ENCODE measurements at regions not wholly inside any gene's neighbourhood (a gene's known extent, or its start where the extent isn't known, plus 50 kb on each side); places are given as distances from the start of the nearest gene placed in this dataset.

DNA sequence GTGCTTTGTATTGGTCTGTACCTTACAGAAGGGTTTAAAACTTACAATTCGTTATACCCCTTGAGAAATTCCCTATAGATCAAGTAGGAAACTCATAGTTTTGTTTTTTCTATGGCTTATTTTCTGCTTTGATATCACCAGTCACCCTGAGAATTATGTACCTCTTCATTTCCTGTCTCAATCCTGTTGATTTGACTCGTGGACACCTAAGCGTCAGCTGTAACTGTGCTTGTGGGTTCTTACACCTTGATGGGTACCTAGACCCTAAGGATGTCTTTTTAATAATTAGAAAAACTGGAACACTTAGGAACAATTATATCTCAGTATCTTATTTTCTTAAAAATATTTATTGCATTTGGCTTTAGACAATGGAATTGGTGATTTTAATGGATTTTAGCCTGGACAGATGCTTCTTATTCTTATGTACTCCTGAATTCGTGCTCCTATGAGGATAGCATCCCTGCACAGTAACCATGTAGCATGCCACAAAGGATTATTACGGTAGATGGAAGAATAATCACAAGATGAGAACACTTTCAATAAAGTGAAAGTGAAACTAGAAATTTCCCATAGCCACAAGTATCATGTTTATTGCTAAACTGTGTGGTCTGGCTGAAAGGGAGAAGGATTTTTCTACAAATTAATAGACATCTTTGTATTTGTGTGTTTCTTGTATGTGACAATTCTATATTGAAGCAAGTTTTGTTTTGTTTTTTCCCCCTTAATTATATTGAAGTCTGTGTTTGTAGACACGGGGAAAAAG, 1920.3 kb upstream of the WWC1 start:
- intact Hi-C loops (cut with DNase I) = no loop called here

DNA sequence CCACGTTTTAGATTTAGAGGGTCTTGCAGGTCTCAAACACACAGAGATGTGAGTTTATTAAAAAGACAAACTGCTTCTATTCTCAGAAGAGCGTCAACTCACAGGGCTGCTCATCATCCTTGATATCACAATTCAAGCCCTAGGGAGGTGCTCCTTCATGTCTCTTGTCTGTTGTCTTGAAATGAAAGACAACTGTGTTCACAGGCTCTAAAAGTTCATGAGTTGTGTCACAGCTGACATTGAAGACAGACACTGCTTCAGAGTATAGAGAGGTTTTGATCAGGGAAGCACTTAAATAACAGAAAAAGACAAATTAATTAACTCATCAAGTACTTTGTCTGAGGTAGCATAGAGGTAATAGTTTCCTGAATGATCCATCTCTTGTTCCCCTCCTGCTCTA, 1917.6 kb upstream of the WWC1 start:
- DNase-seq (ENCODE audit: low spot score) = no peak
- intact Hi-C loops (cut with DNase I) = no loop called here

More for the DNA sequence above, 1920.3 kb upstream of the WWC1 start:
- DNase-seq (ENCODE audit: low spot score) = no peak

DNA sequence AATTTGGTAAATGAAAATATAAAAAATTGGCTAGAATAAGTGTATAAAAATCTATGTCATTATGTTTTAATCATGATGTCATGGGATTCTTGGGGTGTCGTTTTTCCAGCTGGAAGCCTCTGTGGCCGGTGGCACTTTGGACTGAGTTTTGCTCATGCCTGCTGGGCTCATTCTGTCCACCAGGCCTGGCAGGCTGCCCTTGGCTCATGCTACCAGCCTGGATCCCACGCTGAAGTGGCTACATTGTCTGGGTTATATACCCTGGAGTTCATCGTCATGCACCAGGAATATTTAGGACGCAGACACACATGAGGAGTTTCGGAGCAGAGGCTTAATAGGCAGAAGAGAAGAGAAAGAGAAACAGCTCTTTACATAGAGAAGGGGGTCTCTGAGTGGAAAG, 1913.7 kb upstream of the WWC1 start:
- intact Hi-C loops (cut with DNase I) = no loop called here
- DNase-seq (ENCODE audit: low spot score) = no peak

DNA sequence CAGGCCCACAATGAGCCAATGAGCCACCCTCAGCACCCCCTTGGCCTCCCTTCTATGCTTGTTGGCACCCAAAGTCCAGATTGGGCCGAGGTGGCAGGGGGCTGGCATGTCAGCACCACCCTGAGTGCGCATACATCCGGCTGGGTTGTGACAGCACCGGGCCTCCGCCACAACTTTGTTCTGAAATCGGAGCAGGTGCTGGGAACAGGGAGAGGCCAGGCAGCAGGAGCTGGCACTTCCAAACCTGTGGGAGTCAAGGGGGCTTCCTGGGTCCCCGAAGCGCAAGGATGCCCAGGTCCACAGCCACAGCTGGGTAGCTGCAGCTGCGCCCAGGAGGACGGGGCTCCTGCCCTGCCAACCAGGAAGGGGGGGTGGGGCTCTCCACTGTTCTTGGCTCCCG, 1911.9 kb upstream of the WWC1 start:
- intact Hi-C loops (cut with DNase I) = no loop called here
- no peak for DNase-seq (ENCODE audit: low spot score)

- DNase-seq (ENCODE audit: low spot score) = no peak
- intact Hi-C loops (cut with DNase I) = no loop called here
These were observed 1909.4 kb upstream of the WWC1 start for GRCh38 chr5:166382031-166382430.

DNA sequence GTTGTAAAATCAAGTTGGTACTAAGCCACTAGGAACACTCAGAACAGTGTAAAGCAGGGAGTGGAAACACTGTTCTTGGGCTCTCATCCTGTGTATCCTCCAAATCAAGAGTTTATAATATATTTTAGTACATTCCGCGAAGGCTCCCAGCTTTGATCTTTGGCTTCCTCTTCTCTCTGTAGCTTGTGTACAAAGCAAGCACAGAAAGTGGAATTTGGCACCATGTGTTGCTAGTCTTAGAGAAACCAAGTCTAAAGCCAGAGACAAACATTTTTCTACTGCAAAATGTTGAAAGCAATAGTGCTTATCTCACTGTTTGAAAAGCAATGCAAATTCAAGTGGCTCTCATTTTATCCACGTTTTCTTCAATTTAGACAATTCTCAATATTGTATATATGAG, 1893.3 kb upstream of the WWC1 start:
- DNase-seq (ENCODE audit: low spot score) = no peak
- intact Hi-C loops (cut with DNase I) = no loop called here

DNA sequence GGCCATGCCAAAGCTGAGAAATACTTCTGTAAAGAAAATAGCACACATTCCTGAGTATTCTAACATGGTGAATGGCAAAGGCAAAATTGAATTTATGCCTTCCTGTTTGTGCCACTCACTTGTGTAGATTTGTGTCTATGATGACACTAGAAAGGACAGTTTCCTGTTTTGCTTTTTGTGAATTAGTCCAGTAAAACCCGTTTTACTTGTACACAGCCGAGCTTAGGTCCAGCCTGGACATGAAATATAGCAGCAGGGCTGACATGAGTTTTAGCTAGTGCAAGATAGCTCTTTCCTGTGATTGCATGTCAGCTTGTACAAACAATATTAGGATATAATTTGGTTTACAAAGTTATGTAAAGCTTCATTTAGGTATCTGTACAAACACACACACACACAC, 1891.7 kb upstream of the WWC1 start:
- no peak for DNase-seq (ENCODE audit: low spot score)
- intact Hi-C loops (cut with DNase I) = no loop called here

DNA sequence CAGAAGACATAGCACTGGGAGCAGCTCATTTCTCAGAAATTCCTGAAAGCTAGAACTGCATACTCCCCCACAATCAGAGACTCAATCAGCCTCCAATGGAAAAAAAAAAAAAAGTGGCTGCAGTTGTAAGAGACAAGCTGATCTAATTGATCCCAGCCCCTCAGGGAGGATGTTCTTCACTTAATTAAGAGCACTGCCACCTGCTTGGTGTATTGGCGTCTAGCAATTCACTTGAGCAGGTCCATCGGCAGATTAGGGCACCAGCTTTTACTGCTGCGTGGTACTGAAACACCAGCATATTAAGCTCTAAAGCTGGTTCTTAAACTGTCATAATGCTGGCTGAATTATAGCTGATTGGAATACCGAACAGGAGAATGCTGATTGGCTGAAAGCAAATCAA, 1890.1 kb upstream of the WWC1 start:
- intact Hi-C loops (cut with DNase I) = no loop called here
- no peak for DNase-seq (ENCODE audit: low spot score)

DNA sequence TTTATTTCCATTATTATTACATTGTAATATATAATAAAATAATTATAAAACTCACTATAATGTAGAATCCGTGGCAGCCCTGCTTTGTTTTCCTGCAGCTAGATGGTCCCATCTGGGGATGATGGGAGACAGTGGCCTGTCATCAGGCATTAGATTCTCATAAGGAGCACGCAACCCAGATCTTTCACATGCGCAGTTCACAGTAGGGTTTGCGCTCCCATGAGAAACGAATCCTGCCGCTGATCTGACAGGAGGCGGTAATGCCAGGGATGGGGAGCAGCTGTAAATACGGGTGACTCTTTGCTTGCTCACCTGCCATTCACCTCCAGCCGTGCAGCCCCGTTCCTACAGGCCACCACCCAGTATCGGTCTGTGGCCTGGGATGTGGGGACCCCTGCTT, 1879.3 kb upstream of the WWC1 start:
- intact Hi-C loops (cut with DNase I) = no loop called here
- no peak for DNase-seq (ENCODE audit: low spot score)

- intact Hi-C loops (cut with DNase I) = no loop called here
- DNase-seq (ENCODE audit: low spot score) = no peak
These were observed 1864.2 kb upstream of the WWC1 start for GRCh38 chr5:166427211-166427610.

DNA sequence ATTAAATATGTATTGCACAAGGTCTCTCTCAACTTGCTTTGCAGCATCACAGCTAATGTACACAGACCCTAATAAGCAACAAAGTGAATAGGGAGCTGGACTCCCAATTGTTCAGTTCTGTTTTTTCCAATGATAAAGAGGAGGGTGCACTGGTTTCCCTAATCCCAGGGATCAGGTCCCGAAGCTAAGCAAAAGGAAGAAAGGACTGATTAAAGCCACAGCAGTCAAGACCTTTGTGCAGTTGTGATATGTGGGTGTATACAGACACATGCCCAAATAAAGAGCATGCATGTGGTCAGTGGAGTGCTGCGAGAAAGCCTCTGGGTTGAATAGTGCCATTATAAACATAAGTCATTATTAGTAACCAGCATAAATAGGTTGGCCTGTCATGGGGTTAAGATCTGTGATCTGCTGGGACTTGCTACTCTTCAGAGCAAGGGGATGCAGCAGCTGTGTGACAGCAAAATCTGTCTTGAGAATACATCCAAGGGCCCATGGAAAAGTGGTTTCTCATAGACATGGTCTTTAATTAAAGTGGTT, 1863.1 kb upstream of the WWC1 start:
- DNase-seq (ENCODE audit: low spot score) = no peak
- intact Hi-C loops (cut with DNase I) = no loop called here

GRCh38 chr5:166430491-166431319, 1860.7 kb upstream of the WWC1 start:
- no peak for DNase-seq (ENCODE audit: low spot score)
- intact Hi-C loops (cut with DNase I) = no loop called here

DNA sequence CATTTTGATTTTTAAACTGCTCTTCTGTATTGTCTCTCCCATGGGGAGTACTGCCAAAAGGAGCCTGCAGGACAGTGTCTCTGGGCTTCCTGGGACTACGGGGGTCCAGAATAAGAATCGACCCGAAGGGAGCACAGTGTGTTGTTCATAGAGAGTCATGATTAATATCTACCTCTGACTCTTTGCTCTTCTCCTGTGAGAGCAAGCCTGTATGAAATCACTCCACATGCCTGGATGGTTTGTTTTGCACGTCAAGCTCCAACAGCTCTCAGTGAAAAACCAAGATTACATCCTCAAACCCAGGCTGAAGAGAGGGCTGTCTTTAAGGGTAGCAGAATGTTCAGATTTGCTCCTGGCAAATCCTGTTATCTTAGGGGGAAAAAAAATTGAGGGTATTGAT, 1860.0 kb upstream of the WWC1 start:
- intact Hi-C loops (cut with DNase I) = no loop called here
- no peak for DNase-seq (ENCODE audit: low spot score)

DNA sequence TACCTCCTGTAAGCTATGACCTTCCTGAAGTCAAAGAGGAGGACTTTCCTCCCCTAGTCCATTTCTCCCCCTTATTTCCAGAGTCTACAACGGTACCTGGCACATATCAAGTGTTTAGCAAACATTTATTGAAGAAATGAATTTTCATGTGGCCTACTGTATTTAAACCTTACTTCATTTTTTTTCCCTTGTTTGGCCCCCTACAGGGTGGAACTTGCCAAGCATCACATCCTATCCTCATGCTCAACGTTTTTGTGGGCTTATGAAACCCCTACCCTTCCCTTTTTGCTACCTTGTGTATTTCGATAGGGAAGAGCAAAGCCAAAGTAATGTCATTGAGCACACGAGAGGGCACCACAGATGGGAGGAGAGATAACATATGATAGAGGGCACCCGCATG, 1857.8 kb upstream of the WWC1 start:
- no peak for DNase-seq (ENCODE audit: low spot score)

DNA sequence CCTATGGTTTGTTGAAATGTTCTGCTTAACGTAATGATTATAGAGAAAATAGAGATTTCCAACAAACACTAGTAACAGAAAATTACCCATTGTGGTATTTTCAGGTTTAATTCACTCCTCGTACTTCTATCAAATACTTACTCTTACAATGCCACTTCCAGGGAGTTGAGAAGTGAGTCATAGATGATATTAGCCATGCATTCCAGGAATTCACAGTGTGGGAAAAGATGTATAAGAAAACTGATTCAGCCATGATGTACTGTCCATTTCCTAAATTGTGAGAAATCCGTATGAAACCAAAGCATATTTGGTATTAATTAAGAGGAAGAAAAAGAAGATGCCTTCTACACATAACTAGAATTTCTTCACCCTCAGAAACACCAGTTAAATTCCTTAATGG, 1854.6 kb upstream of the WWC1 start:
- intact Hi-C loops (cut with DNase I) = no loop called here
- no peak for DNase-seq (ENCODE audit: low spot score)

More for the DNA sequence above, 1857.8 kb upstream of the WWC1 start:
- intact Hi-C loops (cut with DNase I) = no loop called here

- DNase-seq (ENCODE audit: low spot score) = no peak
- intact Hi-C loops (cut with DNase I) = no loop called here
These were observed 1805.1 kb upstream of the WWC1 start for GRCh38 chr5:166486348-166486747.

GRCh38 chr5:166488560-166488959, 1802.9 kb upstream of the WWC1 start:
- intact Hi-C loops (cut with DNase I) = no loop called here

DNA sequence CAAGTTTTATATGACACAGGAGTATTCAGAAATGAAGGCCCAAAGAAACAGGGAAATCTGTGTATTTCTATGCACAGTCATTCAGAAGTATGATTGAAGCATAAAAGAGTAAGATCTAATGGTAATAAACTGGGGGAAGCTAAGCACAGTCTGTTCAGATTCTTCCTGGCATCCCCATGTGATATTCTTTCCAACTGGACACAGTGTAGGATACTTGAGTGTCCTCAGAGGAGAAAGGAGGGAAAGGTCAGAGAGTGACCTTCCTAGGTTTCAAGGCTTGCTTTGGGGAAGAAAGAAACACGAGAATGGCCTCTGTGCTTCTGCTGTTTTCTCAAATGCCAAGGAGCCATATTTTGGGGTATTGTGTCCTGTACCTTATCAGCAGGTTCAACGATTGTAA, 1798.4 kb upstream of the WWC1 start:
- intact Hi-C loops (cut with DNase I) = no loop called here
- DNase-seq (ENCODE audit: low spot score) = no peak

More at GRCh38 chr5:166488560-166488959, 1802.9 kb upstream of the WWC1 start:
- no peak for DNase-seq (ENCODE audit: low spot score)

GRCh38 chr5:166493612-166494011, 1797.8 kb upstream of the WWC1 start:
- intact Hi-C loops (cut with DNase I) = no loop called here
- DNase-seq (ENCODE audit: low spot score) = no peak

GRCh38 chr5:166497496-166498104, 1793.8 kb upstream of the WWC1 start:
- DNase-seq (ENCODE audit: low spot score) = no peak
- intact Hi-C loops (cut with DNase I) = no loop called here

All from cardiac septum (tissue), 1 donor.